H1 (cell line): ENCODE measurements at regions not wholly inside any gene's neighbourhood (a gene's known extent, or its start where the extent isn't known, plus 50 kb on each side); places are given as distances from the start of the nearest gene placed in this dataset.

ENCODE experiments used
- CTCF ChIA-PET: fragments of 300-600 bp; sonication (Branson Sonifier 250); formaldehyde crosslinking; loops from one replicate; lab custom pipeline; 2021; ENCODE audit not compliant: partially characterized antibody; lab: Charles Lee
- POLR2A ChIA-PET: fragments of 300-600 bp; sonication (Branson Sonifier 250); formaldehyde crosslinking; loops from one replicate; lab custom pipeline; 2021; ENCODE audit warnings: inconsistent platforms; ENCODE audit not compliant: partially characterized antibody; lab: Charles Lee
- DNase-seq, 2 experiments: peaks; one replicate each; pipeline versions ENCODE4 v3.0.0 to v3.0.0-alpha.2; 2010 to 2022; ENCODE audit warnings: low spot score in 2 of 2, low read depth in 1 of 2, mixed read lengths in 1 of 2
- FAIRE-seq: peaks from 2 replicates; lab custom pipeline; 2011; peaks lifted over from hg19 to GRCh38; lab: Jason Lieb, UNC
- H2AFZ ChIP-seq: 2 replicates; pipeline ENCODE4 v1.8.1; 2012; ENCODE audit warnings: low read length, inconsistent platforms
- H2AK5ac ChIP-seq: 2 replicates; pipeline ENCODE4 v1.6.1; 2013; ENCODE audit warnings: low read depth, low read length
- H2BK120ac ChIP-seq: replicated peaks from 2 replicates; pipeline ENCODE3; 2013; ENCODE audit warnings: low read depth, low read length, inconsistent platforms
- H2BK12ac ChIP-seq: 2 replicates; pipeline ENCODE4 v1.6.1; 2013; ENCODE audit warnings: low read depth, low read length
- H2BK15ac ChIP-seq: 2 replicates; pipeline ENCODE4 v1.6.1; 2013; ENCODE audit warnings: low read length
- H2BK20ac ChIP-seq: 2 replicates; pipeline ENCODE4 v1.6.1; 2013; ENCODE audit warnings: low read length
- H2BK5ac ChIP-seq: 2 replicates; pipeline ENCODE4 v1.6.1; 2013; ENCODE audit warnings: low read depth, low read length
- H3K14ac ChIP-seq: 2 replicates; pipeline ENCODE4 v1.6.1; 2013; ENCODE audit warnings: inconsistent platforms; ENCODE audit not compliant: insufficient read length
- H3K18ac ChIP-seq: 2 replicates; pipeline ENCODE4 v1.6.1; 2013; ENCODE audit warnings: low read length; ENCODE audit errors: extremely low read depth
- H3K23ac ChIP-seq: 2 replicates; pipeline ENCODE4 v1.6.1; 2013; ENCODE audit warnings: inconsistent platforms; ENCODE audit not compliant: insufficient read length
- H3K23me2 ChIP-seq: 2 replicates; pipeline ENCODE4 v1.6.1; 2013; ENCODE audit warnings: low read depth, low read length
- H3K27ac ChIP-seq: 2 replicates; pipeline ENCODE4 v1.6.1; 2011; ENCODE audit warnings: low read depth, low read length, inconsistent platforms
- H3K27me3 ChIP-seq, 4 experiments: replicated peaks in 1 of 4; 1 replicate in 1 of 4; 2 replicates in 3 of 4; pipeline versions ENCODE4 v1.6.1 to v1.8.1; 2011 to 2013; ENCODE audit warnings: low read length in 3 of 4, mild to moderate bottlenecking in 3 of 4, inconsistent platforms in 2 of 4, mixed read lengths in 2 of 4, moderate library complexity in 1 of 4; ENCODE audit not compliant: control insufficient read depth in 3 of 4, insufficient read depth in 3 of 4; ENCODE audit errors: extremely low read depth in 1 of 4
- H3K36me3 ChIP-seq, 4 experiments: 2 replicates each; pipeline versions ENCODE4 v1.6.1 to v1.8.1; 2011 to 2013; ENCODE audit warnings: mild to moderate bottlenecking in 4 of 4, low read length in 3 of 4, moderate library complexity in 2 of 4, control low read depth in 1 of 4, inconsistent platforms in 1 of 4; ENCODE audit not compliant: insufficient read depth in 4 of 4, control insufficient read depth in 2 of 4
- H3K4ac ChIP-seq: replicated peaks from 2 replicates; pipeline ENCODE3; 2013; ENCODE audit warnings: low read length, low read depth, mixed read lengths, inconsistent platforms; ENCODE audit not compliant: insufficient read length
- H3K4me1 ChIP-seq, 4 experiments: replicated peaks in 1 of 4; 1 replicate in 1 of 4; 2 replicates in 3 of 4; pipeline versions ENCODE4 v1.6.1 to v1.8.1; 2011 to 2013; ENCODE audit warnings: low read length in 3 of 4, inconsistent platforms in 2 of 4, mixed read lengths in 1 of 4; ENCODE audit not compliant: insufficient read depth in 4 of 4, control insufficient read depth in 3 of 4
- H3K4me2 ChIP-seq, 2 experiments: 2 replicates each; pipeline versions ENCODE4 v1.6.1 to v1.8.1; 2011 to 2013; ENCODE audit warnings: low read depth in 2 of 2, low read length in 2 of 2, control low read depth in 1 of 2, inconsistent platforms in 1 of 2, mild to moderate bottlenecking in 1 of 2; ENCODE audit not compliant: insufficient read depth in 1 of 2
- H3K4me3 ChIP-seq, 4 experiments: fragments of 200-600, 300-600 bp in 1 of 4; sonication (generic), shearing (Covaris generic), sonication (Bioruptor Twin) in 1 of 4; 2 replicates each; pipeline versions ENCODE4 v1.5.1 to v1.8.1; 2011 to 2016; ENCODE audit warnings: low read length in 4 of 4, low read depth in 3 of 4, control low read depth in 2 of 4, inconsistent platforms in 2 of 4, mild to moderate bottlenecking in 2 of 4, mixed read lengths in 1 of 4, moderate library complexity in 1 of 4; ENCODE audit not compliant: insufficient read depth in 2 of 4; ENCODE audit errors: extremely low read depth in 1 of 4
- H3K56ac ChIP-seq: replicated peaks from 2 replicates; pipeline ENCODE3; 2013; ENCODE audit warnings: low read depth, mild to moderate bottlenecking, mixed read lengths, low read length, inconsistent platforms; ENCODE audit not compliant: insufficient read length
- H3K79me1 ChIP-seq: 2 replicates; pipeline ENCODE4 v1.6.1; 2013; ENCODE audit warnings: low read depth, low read length, control low read depth
- H3K79me2 ChIP-seq, 2 experiments: 2 replicates each; pipeline versions ENCODE4 v1.6.1 to v1.8.1; 2012 to 2013; ENCODE audit warnings: low read length in 2 of 2, mild to moderate bottlenecking in 2 of 2, inconsistent platforms in 1 of 2; ENCODE audit not compliant: insufficient read depth in 2 of 2, control insufficient read depth in 1 of 2
- H3K9ac ChIP-seq, 4 experiments: replicated peaks in 1 of 4; 1 replicate in 1 of 4; 2 replicates in 3 of 4; pipeline versions ENCODE4 v1.6.1 to v1.8.1; 2011 to 2013; ENCODE audit warnings: low read depth in 3 of 4, low read length in 3 of 4, control low read depth in 2 of 4, mild to moderate bottlenecking in 2 of 4, moderate library complexity in 2 of 4, inconsistent platforms in 1 of 4; ENCODE audit errors: extremely low read depth in 1 of 4
- H3K9me3 ChIP-seq, 2 experiments: 2 replicates each; pipeline versions ENCODE4 v1.6.1 to v1.8.1; 2012 to 2013; ENCODE audit warnings: mild to moderate bottlenecking in 2 of 2, moderate library complexity in 2 of 2, control low read depth in 1 of 2, inconsistent platforms in 1 of 2, low read depth in 1 of 2, low read length in 1 of 2, mixed read lengths in 1 of 2; ENCODE audit not compliant: insufficient read depth in 2 of 2
- H4K20me1 ChIP-seq, 2 experiments: replicated peaks in 1 of 2; 2 replicates each; pipeline versions ENCODE3 to v1.8.1; 2011 to 2013; ENCODE audit warnings: inconsistent platforms in 2 of 2, low read length in 2 of 2, mild to moderate bottlenecking in 1 of 2; ENCODE audit not compliant: insufficient read depth in 2 of 2, control insufficient read depth in 1 of 2
- H4K5ac ChIP-seq: 2 replicates; pipeline ENCODE4 v1.6.1; 2013; ENCODE audit warnings: low read length, low read depth, mixed read lengths, inconsistent platforms; ENCODE audit not compliant: insufficient read length
- H4K8ac ChIP-seq: 2 replicates; pipeline ENCODE4 v1.8.0; 2013; ENCODE audit warnings: mild to moderate bottlenecking, moderate library complexity, low read length, inconsistent platforms; ENCODE audit not compliant: insufficient read depth; ENCODE audit errors: extremely low read depth
- H4K91ac ChIP-seq: replicated peaks from 2 replicates; pipeline ENCODE3; 2013; ENCODE audit warnings: low read length, mixed read lengths, inconsistent platforms; ENCODE audit not compliant: insufficient read length
- CEBPB ChIP-seq: IDR thresholded peaks from 2 replicates; pipeline ENCODE4 v1.6.1; 2012; ENCODE audit warnings: low read depth, low read length
- CTBP2 ChIP-seq: IDR thresholded peaks from 2 replicates; pipeline ENCODE4 v1.7.0; 2011; ENCODE audit warnings: borderline replicate concordance, mild to moderate bottlenecking, moderate library complexity, mixed read lengths, low read length; ENCODE audit not compliant: insufficient read depth, insufficient read length
- EGR1 ChIP-seq: IDR thresholded peaks from 2 replicates; pipeline ENCODE4 v1.6.1; 2011; ENCODE audit warnings: low read depth, low read length, borderline replicate concordance
- KDM4A ChIP-seq: IDR thresholded peaks from one replicate; pipeline ENCODE4 v1.7.1; 2012; ENCODE audit warnings: low read depth, mild to moderate bottlenecking, moderate library complexity, low read length, inconsistent platforms; ENCODE audit not compliant: severe bottlenecking
- NANOG ChIP-seq: IDR thresholded peaks from 2 replicates; pipeline ENCODE4 v1.6.1; 2011; ENCODE audit warnings: low read length, low read depth, mild to moderate bottlenecking, inconsistent platforms; ENCODE audit not compliant: insufficient read depth, poor library complexity, severe bottlenecking
- POU5F1 ChIP-seq: IDR thresholded peaks from 2 replicates; pipeline ENCODE4 v1.6.1; 2011; ENCODE audit warnings: low read depth, mild to moderate bottlenecking, low read length, moderate library complexity
- RNF2 ChIP-seq: fragments of 200-900, 300-1000 bp; sonication (generic); IDR thresholded peaks from 2 replicates; pipeline ENCODE4 v1.7.1; 2016; ENCODE audit warnings: borderline replicate concordance, low read depth, mild to moderate bottlenecking, antibody characterized with exemption, low read length; ENCODE audit not compliant: poor library complexity, severe bottlenecking; ENCODE audit errors: missing control alignments
- SIRT6 ChIP-seq: IDR thresholded peaks from one replicate; pipeline ENCODE4 v1.7.1; 2012; ENCODE audit warnings: low read length, inconsistent platforms
- SP1 ChIP-seq: IDR thresholded peaks from 2 replicates; pipeline ENCODE4 v1.6.1; 2011; ENCODE audit warnings: low read depth, low read length
- SP2 ChIP-seq: IDR thresholded peaks from 2 replicates; pipeline ENCODE4 v1.6.1; 2012; ENCODE audit warnings: mild to moderate bottlenecking, low read length, inconsistent platforms
- WGBS, 2 experiments: shearing (Covaris generic) in 1 of 2; methylation state at CpG; one replicate each; pipeline versions ENCODE4 v1.1.6 to v1.1.7; 2013 to 2015; ENCODE audit warnings: low lambda C conversion rate in 2 of 2, mixed read lengths in 2 of 2, inconsistent platforms in 1 of 2, low coverage in 1 of 2, missing lambda C conversion rate in 1 of 2; ENCODE audit not compliant: insufficient replicate concordance in 2 of 2, insufficient coverage in 1 of 2, insufficient read length in 1 of 2; ENCODE audit errors: extremely low coverage in 1 of 2, missing lambda C conversion rate in 1 of 2; 5-methylcytosine and 5-hydroxymethylcytosine counted together

DNA sequence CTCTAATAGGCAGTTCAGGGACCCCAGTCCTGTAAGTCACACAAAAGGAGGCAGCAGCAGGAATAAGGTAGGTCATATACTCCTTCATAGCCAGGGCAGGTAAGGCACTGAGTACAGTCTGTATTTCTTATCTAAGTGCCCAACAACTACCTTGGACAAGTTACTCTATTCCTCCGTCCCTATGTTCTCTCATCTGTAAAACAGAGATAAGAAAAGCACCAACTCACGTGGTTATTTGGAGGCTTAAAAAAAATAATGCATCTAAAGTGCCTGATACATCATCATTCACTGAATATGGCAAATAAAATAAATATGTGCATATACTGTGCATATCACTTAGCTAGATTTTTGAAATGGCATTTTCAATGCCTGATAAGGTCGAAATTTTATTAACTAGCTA lies 298.1 kb upstream of the CDYL start:
- no peak overlapping the region for H2BK5ac ChIP-seq
- H4K8ac ChIP-seq = no peak overlapping the region
- H3K27ac ChIP-seq = no peak overlapping the region
- H3K79me2 ChIP-seq = no peaks in the 10 kb centered on the region
- no peak overlapping the region for H3K4me2 ChIP-seq
- no peak for DNase-seq
- H3K9ac ChIP-seq = no peak overlapping the region
- H3K4me1 ChIP-seq = peaks cover 2 to 23% (median 14%) of the 10 kb centered on the region in 4 experiments; a peak in 6 of 7 replicates
- no peaks in the 10 kb centered on the region for H3K79me1 ChIP-seq
- CTCF ChIA-PET = interaction anchor here (0.6 kb wide), 1 partner anchor 212 kb away, joined by 3 read pairs; no protein-coding TSS in a partner anchor
- H3K23ac ChIP-seq = no peak overlapping the region
- no peak overlapping the region for H2AK5ac ChIP-seq
- no peaks in the 10 kb centered on the region for H4K20me1 ChIP-seq
- H3K4ac ChIP-seq = no peak overlapping the region
- 87% methylated on average over 3 of the region's 3 CpGs; no CpG with 5 or more reads in 1 of the 2 experiments for WGBS, 2 experiments
- no peak overlapping the region for H3K18ac ChIP-seq
- no peak overlapping the region for H4K5ac ChIP-seq
- H3K9me3 ChIP-seq = no peaks in the 10 kb centered on the region
- no peak for FAIRE-seq
- no peak overlapping the region for H3K56ac ChIP-seq
- H2BK20ac ChIP-seq = no peak overlapping the region
- POLR2A ChIA-PET = no interaction called here
- no peak overlapping the region for H3K14ac ChIP-seq
- H4K91ac ChIP-seq = no peak overlapping the region
- H2BK12ac ChIP-seq = no peak overlapping the region
- H3K4me3 ChIP-seq = no peak overlapping the region
- no peaks in the 10 kb centered on the region; a peak in 2 of 7 replicates for H3K27me3 ChIP-seq
- H2AFZ ChIP-seq = no peak overlapping the region
- H3K36me3 ChIP-seq = no peaks in the 10 kb centered on the region
- H2BK15ac ChIP-seq = no peak overlapping the region
- H2BK120ac ChIP-seq = no peak overlapping the region
- no peaks in the 10 kb centered on the region for H3K23me2 ChIP-seq
- TF ChIP-seq EGR1 = no peak
- no peak for TF ChIP-seq CTBP2
- no peak for TF ChIP-seq RNF2
- no peak for TF ChIP-seq POU5F1
- no peak for TF ChIP-seq SP2
- TF ChIP-seq SIRT6 = no peak
- no peak for TF ChIP-seq CEBPB
- TF ChIP-seq SP1 = no peak
- TF ChIP-seq NANOG = no peak
- no peak for TF ChIP-seq KDM4A
